Panc1 (cell line): ENCODE measurements at regions not wholly inside any gene's neighbourhood (a gene's known extent, or its start where the extent isn't known, plus 50 kb on each side); places are given as distances from the start of the nearest gene placed in this dataset.

Experiments used
- ATAC-seq: fragments of 200-7000 bp; cut with Tn5 transposase; 2 replicates; pipeline ENCODE4 v1.9.1; 2020; ENCODE audit warnings: mild to moderate bottlenecking, moderate library complexity
- BruUV-seq: library from RNA; stranded (reverse); fragments of 400-500 nt; replicated peaks from 2 replicates; lab custom pipeline; 2021; lab: Mats Ljungman, UMichigan
- CTCF ChIA-PET: fragments of 300-600 bp; sonication (Branson Sonifier 250); formaldehyde crosslinking; loops from one replicate; lab custom pipeline; 2022; ENCODE audit warnings: antibody characterized with exemption; lab: Charles Lee
- POLR2A ChIA-PET: fragments of 300-600 bp; sonication (Branson Sonifier 250); formaldehyde crosslinking; loops from one replicate; lab custom pipeline; 2022; ENCODE audit warnings: antibody characterized with exemption; lab: Charles Lee
- DNase-seq: peaks from one replicate; pipeline ENCODE4 v3.0.0-alpha.2; 2010; ENCODE audit warnings: low read depth, low spot score
- H3K27ac ChIP-seq: 2 replicates; pipeline ENCODE4 v1.5.1; 2011; ENCODE audit warnings: mild to moderate bottlenecking, low read length, inconsistent platforms
- H3K27me3 ChIP-seq: fragments of 200-500 bp; sonication (Bioruptor generic); 2 replicates; pipeline ENCODE4 v1.6.0; 2014; ENCODE audit warnings: low read length, inconsistent platforms; ENCODE audit not compliant: control insufficient read depth, insufficient read depth
- H3K36me3 ChIP-seq: fragments of 200-500 bp; sonication (Bioruptor generic); 2 replicates; pipeline ENCODE4 v1.5.1; 2014; ENCODE audit warnings: inconsistent platforms, mild to moderate bottlenecking, low read length, moderate library complexity; ENCODE audit not compliant: control insufficient read depth, insufficient read depth
- H3K4me1 ChIP-seq: 2 replicates; pipeline ENCODE4 v1.5.1; 2011; ENCODE audit warnings: inconsistent platforms, mild to moderate bottlenecking, low read length, moderate library complexity; ENCODE audit not compliant: control insufficient read depth, insufficient read depth
- H3K4me3 ChIP-seq, 2 experiments: 2 replicates each; pipeline ENCODE4 v1.5.1; 2011 to 2012; ENCODE audit warnings: low read depth in 2 of 2, low read length in 2 of 2, mild to moderate bottlenecking in 2 of 2, inconsistent platforms in 1 of 2, moderate library complexity in 1 of 2
- H3K9me3 ChIP-seq: fragments of 200-500 bp; sonication (Bioruptor generic); 2 replicates; pipeline ENCODE4 v1.5.1; 2014; ENCODE audit warnings: low read depth, mild to moderate bottlenecking, inconsistent platforms, low read length, moderate library complexity; ENCODE audit not compliant: control insufficient read depth, insufficient read depth
- POLR2AphosphoS5 ChIP-seq: IDR thresholded peaks from 2 replicates; pipeline ENCODE4 v1.6.1; 2012; ENCODE audit warnings: mild to moderate bottlenecking, low read depth, low read length, moderate library complexity
- SIN3A ChIP-seq: IDR thresholded peaks from 2 replicates; pipeline ENCODE4 v1.6.1; 2012; ENCODE audit warnings: low read depth, mild to moderate bottlenecking, low read length, moderate library complexity, borderline replicate concordance; ENCODE audit not compliant: insufficient read depth
- TCF7L2 ChIP-seq: IDR thresholded peaks from 2 replicates; pipeline ENCODE4 v1.6.1; 2011; ENCODE audit warnings: mild to moderate bottlenecking, low read depth, low read length, inconsistent platforms
- in situ Hi-C: cut with HindIII; loops from 2 replicates; pipeline ENCODE4 v1.10.0; 2016; ENCODE audit warnings: low sequenced_read_pairs, low pct_unique_long_range_greater_than_20kb
- intact Hi-C: fragments of 100-400 bp; cut with micrococcal nuclease; formaldehyde crosslinking; loops from one replicate; pipeline ENCODE4 v1.10.0; 2022; ENCODE audit not compliant: unreplicated experiment
- TF ChIP-seq, protein P1 (sequence below): fragments of 450-650 bp; IDR thresholded peaks from 2 replicates; pipeline ENCODE4 v1.5.1; 2017; ENCODE audit warnings: mild to moderate bottlenecking
- TF ChIP-seq, protein P2 (sequence below), 2 experiments: IDR thresholded peaks; 2 replicates each; pipeline ENCODE4 v1.6.1; 2011 to 2012; ENCODE audit warnings: low read depth in 2 of 2, control low read depth in 1 of 2, low read length in 1 of 2, mild to moderate bottlenecking in 1 of 2, moderate library complexity in 1 of 2; ENCODE audit not compliant: insufficient read depth in 1 of 2

DNA sequence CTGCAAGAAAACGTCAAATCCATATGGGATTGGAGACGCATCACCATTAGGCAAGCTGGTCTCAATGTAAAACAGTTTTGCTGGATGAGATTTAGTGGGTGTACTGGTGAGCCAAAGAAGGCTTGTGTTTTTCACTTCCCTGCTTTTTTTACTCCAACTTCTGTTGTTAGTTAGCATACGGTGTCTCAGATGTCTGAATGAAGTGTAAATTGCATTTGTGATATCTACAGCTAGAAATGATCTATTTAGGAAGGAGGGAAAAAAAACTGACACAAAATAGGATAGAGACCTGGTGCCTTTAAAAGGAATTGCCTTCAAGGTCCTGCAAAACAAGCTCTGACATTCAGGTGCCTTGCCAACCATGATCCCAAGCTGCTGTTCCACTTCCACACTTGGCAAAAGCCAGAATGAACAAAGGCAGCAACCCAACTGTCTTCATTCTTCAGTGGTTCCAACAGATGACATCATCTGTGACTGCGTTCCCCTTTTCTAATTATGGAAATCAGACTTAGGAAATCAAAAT, 104.2 kb upstream of the RAI14 start:
- POLR2A ChIA-PET: no interaction called here

DNA sequence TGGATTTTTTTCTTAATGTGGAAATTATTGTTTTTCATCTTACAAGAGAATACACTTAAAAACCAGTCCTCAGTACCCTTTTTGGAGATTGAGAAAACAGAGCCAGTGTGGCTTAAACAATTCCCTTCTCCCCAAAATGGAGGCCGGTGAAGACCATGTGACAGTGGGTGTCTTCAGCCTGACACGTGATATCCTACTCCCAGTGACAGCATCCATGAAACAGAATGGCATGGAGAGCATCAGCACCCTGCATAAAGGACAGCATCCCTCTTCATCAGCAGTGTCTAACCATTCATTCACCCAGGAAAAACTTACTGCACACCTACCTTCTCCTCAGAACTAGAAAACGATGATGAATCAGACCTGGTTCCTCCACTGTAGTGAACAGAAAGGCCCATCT, 103.4 kb upstream of the RAI14 start:
- no peaks in the 10 kb centered on the region for H3K9me3 ChIP-seq
- TF ChIP-seq TCF7L2: no peak
- no peak for TF ChIP-seq POLR2AphosphoS5
- TF ChIP-seq, protein P1, sequence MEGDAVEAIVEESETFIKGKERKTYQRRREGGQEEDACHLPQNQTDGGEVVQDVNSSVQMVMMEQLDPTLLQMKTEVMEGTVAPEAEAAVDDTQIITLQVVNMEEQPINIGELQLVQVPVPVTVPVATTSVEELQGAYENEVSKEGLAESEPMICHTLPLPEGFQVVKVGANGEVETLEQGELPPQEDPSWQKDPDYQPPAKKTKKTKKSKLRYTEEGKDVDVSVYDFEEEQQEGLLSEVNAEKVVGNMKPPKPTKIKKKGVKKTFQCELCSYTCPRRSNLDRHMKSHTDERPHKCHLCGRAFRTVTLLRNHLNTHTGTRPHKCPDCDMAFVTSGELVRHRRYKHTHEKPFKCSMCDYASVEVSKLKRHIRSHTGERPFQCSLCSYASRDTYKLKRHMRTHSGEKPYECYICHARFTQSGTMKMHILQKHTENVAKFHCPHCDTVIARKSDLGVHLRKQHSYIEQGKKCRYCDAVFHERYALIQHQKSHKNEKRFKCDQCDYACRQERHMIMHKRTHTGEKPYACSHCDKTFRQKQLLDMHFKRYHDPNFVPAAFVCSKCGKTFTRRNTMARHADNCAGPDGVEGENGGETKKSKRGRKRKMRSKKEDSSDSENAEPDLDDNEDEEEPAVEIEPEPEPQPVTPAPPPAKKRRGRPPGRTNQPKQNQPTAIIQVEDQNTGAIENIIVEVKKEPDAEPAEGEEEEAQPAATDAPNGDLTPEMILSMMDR: no peak
- TF ChIP-seq, protein P2, sequence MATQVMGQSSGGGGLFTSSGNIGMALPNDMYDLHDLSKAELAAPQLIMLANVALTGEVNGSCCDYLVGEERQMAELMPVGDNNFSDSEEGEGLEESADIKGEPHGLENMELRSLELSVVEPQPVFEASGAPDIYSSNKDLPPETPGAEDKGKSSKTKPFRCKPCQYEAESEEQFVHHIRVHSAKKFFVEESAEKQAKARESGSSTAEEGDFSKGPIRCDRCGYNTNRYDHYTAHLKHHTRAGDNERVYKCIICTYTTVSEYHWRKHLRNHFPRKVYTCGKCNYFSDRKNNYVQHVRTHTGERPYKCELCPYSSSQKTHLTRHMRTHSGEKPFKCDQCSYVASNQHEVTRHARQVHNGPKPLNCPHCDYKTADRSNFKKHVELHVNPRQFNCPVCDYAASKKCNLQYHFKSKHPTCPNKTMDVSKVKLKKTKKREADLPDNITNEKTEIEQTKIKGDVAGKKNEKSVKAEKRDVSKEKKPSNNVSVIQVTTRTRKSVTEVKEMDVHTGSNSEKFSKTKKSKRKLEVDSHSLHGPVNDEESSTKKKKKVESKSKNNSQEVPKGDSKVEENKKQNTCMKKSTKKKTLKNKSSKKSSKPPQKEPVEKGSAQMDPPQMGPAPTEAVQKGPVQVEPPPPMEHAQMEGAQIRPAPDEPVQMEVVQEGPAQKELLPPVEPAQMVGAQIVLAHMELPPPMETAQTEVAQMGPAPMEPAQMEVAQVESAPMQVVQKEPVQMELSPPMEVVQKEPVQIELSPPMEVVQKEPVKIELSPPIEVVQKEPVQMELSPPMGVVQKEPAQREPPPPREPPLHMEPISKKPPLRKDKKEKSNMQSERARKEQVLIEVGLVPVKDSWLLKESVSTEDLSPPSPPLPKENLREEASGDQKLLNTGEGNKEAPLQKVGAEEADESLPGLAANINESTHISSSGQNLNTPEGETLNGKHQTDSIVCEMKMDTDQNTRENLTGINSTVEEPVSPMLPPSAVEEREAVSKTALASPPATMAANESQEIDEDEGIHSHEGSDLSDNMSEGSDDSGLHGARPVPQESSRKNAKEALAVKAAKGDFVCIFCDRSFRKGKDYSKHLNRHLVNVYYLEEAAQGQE (IDR thresholded peaks at IDR 0.05; ENCODE audit: insufficient read depth in 1 of 2, low read depth in 2 of 2, low read length in 1 of 2): peak in 1 of 2 experiments; percentile 47; a peak in 2 of 4 replicates
- no peak for TF ChIP-seq SIN3A
- in situ Hi-C loops (no loop called here), intact Hi-C loops (no loop called here)
- CTCF ChIA-PET: no interaction called here
- H3K36me3 ChIP-seq: no peaks in the 10 kb centered on the region
- peaks cover 2% of the 10 kb centered on the region; the same call in 1 of the 2 replicates for H3K27me3 ChIP-seq
- no peak overlapping the region for H3K4me3 ChIP-seq
- DNase-seq (no peak), ATAC-seq (no peak)
- H3K4me1 ChIP-seq: no peaks in the 10 kb centered on the region
- no peak overlapping the region for H3K27ac ChIP-seq
- POLR2A ChIA-PET: no interaction called here
- no TSS peak for BruUV-seq

More for the DNA sequence above, 104.2 kb upstream of the RAI14 start:
- TF ChIP-seq SIN3A: no peak
- no peak for TF ChIP-seq POLR2AphosphoS5
- TF ChIP-seq, protein P2 (IDR thresholded peaks at IDR 0.05; ENCODE audit: insufficient read depth in 1 of 2, low read depth in 2 of 2, low read length in 1 of 2): no peak
- TF ChIP-seq, protein P1: no peak
- no peak for TF ChIP-seq TCF7L2
- BruUV-seq: no TSS peak
- ATAC-seq: no peak
- in situ Hi-C loops (no loop called here), intact Hi-C loops (no loop called here)
- Histone ChIP-seq H3K36me3 (no peaks in the 10 kb centered on the region), H3K4me1 (no peaks in the 10 kb centered on the region), H3K27me3 (peaks cover 2% of the 10 kb centered on the region; the same call in 1 of the 2 replicates), H3K9me3 (peaks cover 4% of the 10 kb centered on the region; the same call in 1 of the 2 replicates), H3K4me3 (no peak overlapping the region), H3K27ac (no peak overlapping the region)
- no peak for DNase-seq
- CTCF ChIA-PET: no interaction called here
